Astrocyte (in vitro differentiated cells and primary cell): ENCODE measurements at regions not wholly inside any gene's neighbourhood (a gene's known extent, or its start where the extent isn't known, plus 50 kb on each side); places are given as distances from the start of the nearest gene placed in this dataset.

Experiments
- DNase-seq: peaks from one replicate; pipeline ENCODE4 v3.0.0-alpha.2; 2010; ENCODE audit warnings: low read depth
- FAIRE-seq: peaks from 2 replicates; lab custom pipeline; 2011; peaks lifted over from hg19 to GRCh38; lab: Jason Lieb, UNC
- H2AFZ ChIP-seq: 2 replicates; pipeline ENCODE4 v1.6.0; 2012; ENCODE audit warnings: low read depth, low read length, inconsistent platforms
- H3K27ac ChIP-seq: 2 replicates; pipeline ENCODE4 v1.5.1; 2011; ENCODE audit warnings: low read depth, low read length, inconsistent platforms
- H3K27me3 ChIP-seq: 2 replicates; pipeline ENCODE4 v1.6.0; 2011; ENCODE audit warnings: low read length, inconsistent platforms; ENCODE audit not compliant: insufficient read depth
- H3K36me3 ChIP-seq: 2 replicates; pipeline ENCODE4 v1.5.1; 2011; ENCODE audit warnings: low read length, inconsistent platforms; ENCODE audit not compliant: insufficient read depth
- H3K4me1 ChIP-seq: 2 replicates; pipeline ENCODE4 v1.5.1; 2011; ENCODE audit warnings: low read length, inconsistent platforms; ENCODE audit not compliant: insufficient read depth
- H3K4me2 ChIP-seq: 2 replicates; pipeline ENCODE4 v1.6.0; 2012; ENCODE audit warnings: low read length, inconsistent platforms
- H3K4me3 ChIP-seq: 2 replicates; pipeline ENCODE4 v1.5.1; 2011; ENCODE audit warnings: low read depth, mild to moderate bottlenecking, low read length, inconsistent platforms; ENCODE audit not compliant: insufficient read depth
- H3K79me2 ChIP-seq: 2 replicates; pipeline ENCODE4 v1.6.0; 2012; ENCODE audit warnings: mild to moderate bottlenecking, low read length, inconsistent platforms; ENCODE audit not compliant: insufficient read depth
- H3K9ac ChIP-seq: 2 replicates; pipeline ENCODE4 v1.6.0; 2012; ENCODE audit warnings: mild to moderate bottlenecking, low read length, inconsistent platforms
- H3K9me3 ChIP-seq: 2 replicates; pipeline ENCODE4 v1.5.1; 2012; ENCODE audit warnings: low read depth, mild to moderate bottlenecking, low read length, inconsistent platforms; ENCODE audit not compliant: insufficient read depth
- H4K20me1 ChIP-seq: 2 replicates; pipeline ENCODE4 v1.6.0; 2012; ENCODE audit warnings: low read length, inconsistent platforms; ENCODE audit not compliant: insufficient read depth
- H3K27ac Mint-ChIP-seq: one replicate; pipeline ENCODE4 v1.8.0; 2021; ENCODE audit warnings: mild to moderate bottlenecking, mixed read lengths; ENCODE audit not compliant: unreplicated experiment
- H3K27me3 Mint-ChIP-seq: one replicate; pipeline ENCODE4 v1.8.0; 2021; ENCODE audit warnings: low read depth, mixed read lengths; ENCODE audit not compliant: unreplicated experiment
- H3K36me3 Mint-ChIP-seq: one replicate; pipeline ENCODE4 v1.8.0; 2021; ENCODE audit warnings: low read depth, mixed read lengths; ENCODE audit not compliant: unreplicated experiment
- H3K4me1 Mint-ChIP-seq: one replicate; pipeline ENCODE4 v1.8.0; 2021; ENCODE audit warnings: low read depth, mixed read lengths; ENCODE audit not compliant: unreplicated experiment
- H3K4me3 Mint-ChIP-seq: one replicate; pipeline ENCODE4 v1.8.0; 2021; ENCODE audit warnings: mild to moderate bottlenecking, moderate library complexity, mixed read lengths; ENCODE audit not compliant: unreplicated experiment
- H3K9me3 Mint-ChIP-seq: one replicate; pipeline ENCODE4 v1.8.0; 2021; ENCODE audit warnings: mild to moderate bottlenecking, mixed read lengths; ENCODE audit not compliant: unreplicated experiment
- CTCF ChIP-seq: IDR thresholded peaks from 2 replicates; pipeline ENCODE4 v1.5.1; 2011; ENCODE audit warnings: low read depth, mild to moderate bottlenecking, inconsistent platforms, low read length, moderate library complexity; ENCODE audit not compliant: insufficient read depth
- EZH2 ChIP-seq: IDR thresholded peaks from 2 replicates; pipeline ENCODE4 v1.6.1; 2012; ENCODE audit warnings: mild to moderate bottlenecking, low read length, inconsistent platforms; ENCODE audit not compliant: insufficient read depth

GRCh38 chr7:114152314-114152938 is 233.6 kb upstream of the PPP1R3A start:
- no peaks in the 10 kb centered on the region for H3K79me2 ChIP-seq
- no peaks in the 10 kb centered on the region for H3K9me3 ChIP-seq
- no peaks in the 10 kb centered on the region for H3K27me3 ChIP-seq
- H3K9ac ChIP-seq, result no peak overlapping the region
- no peaks in the 10 kb centered on the region for H3K4me1 ChIP-seq
- FAIRE-seq (peak; percentile 5), DNase-seq (no peak)
- no peak overlapping the region for H3K27ac Mint-ChIP-seq
- no peak overlapping the region for H3K4me2 ChIP-seq
- H3K27me3 Mint-ChIP-seq, result no peaks in the 10 kb centered on the region
- no peaks in the 10 kb centered on the region for H4K20me1 ChIP-seq
- no peak overlapping the region for H3K27ac ChIP-seq
- H3K4me3 ChIP-seq, result no peak overlapping the region
- no peaks in the 10 kb centered on the region for H3K4me1 Mint-ChIP-seq
- TF ChIP-seq EZH2 (no peak), CTCF (no peak)
- no peak overlapping the region for H2AFZ ChIP-seq
- H3K4me3 Mint-ChIP-seq, result no peak overlapping the region
- no peaks in the 10 kb centered on the region for H3K9me3 Mint-ChIP-seq
- no peaks in the 10 kb centered on the region for H3K36me3 ChIP-seq
- no peaks in the 10 kb centered on the region for H3K36me3 Mint-ChIP-seq

GRCh38 chr7:114151777-114152176 is 233.0 kb upstream of the PPP1R3A start:
- no peak for TF ChIP-seq EZH2
- TF ChIP-seq CTCF, result no peak
- no peak for FAIRE-seq
- H3K4me2 ChIP-seq, result no peak overlapping the region
- no peak overlapping the region for H3K27ac ChIP-seq
- H3K27me3 Mint-ChIP-seq, result no peaks in the 10 kb centered on the region
- no peaks in the 10 kb centered on the region for H3K9me3 ChIP-seq
- no peaks in the 10 kb centered on the region for H3K4me1 ChIP-seq
- H3K9ac ChIP-seq, result no peak overlapping the region
- no peaks in the 10 kb centered on the region for H3K9me3 Mint-ChIP-seq
- no peaks in the 10 kb centered on the region for H4K20me1 ChIP-seq
- no peak overlapping the region for H3K27ac Mint-ChIP-seq
- no peaks in the 10 kb centered on the region for H3K36me3 Mint-ChIP-seq
- no peak overlapping the region for H3K4me3 Mint-ChIP-seq
- H3K79me2 ChIP-seq, result no peaks in the 10 kb centered on the region
- H3K36me3 ChIP-seq, result no peaks in the 10 kb centered on the region
- no peaks in the 10 kb centered on the region for H3K4me1 Mint-ChIP-seq
- no peaks in the 10 kb centered on the region for H3K27me3 ChIP-seq
- H3K4me3 ChIP-seq, result no peak overlapping the region
- no peak for DNase-seq
- H2AFZ ChIP-seq, result no peak overlapping the region

GRCh38 chr7:114150689-114151088 is 231.9 kb upstream of the PPP1R3A start:
- no peaks in the 10 kb centered on the region for H3K79me2 ChIP-seq
- no peak overlapping the region for H3K27ac ChIP-seq
- Mint-ChIP-seq H3K9me3 (no peaks in the 10 kb centered on the region), H3K27me3 (no peaks in the 10 kb centered on the region), H3K27ac (no peak overlapping the region), H3K4me1 (no peaks in the 10 kb centered on the region), H3K36me3 (no peaks in the 10 kb centered on the region), H3K4me3 (no peak overlapping the region)
- no peak overlapping the region for H3K4me3 ChIP-seq
- TF ChIP-seq EZH2, result no peak
- TF ChIP-seq CTCF, result no peak
- no peaks in the 10 kb centered on the region for H3K9me3 ChIP-seq
- no peak overlapping the region for H3K9ac ChIP-seq
- no peak overlapping the region for H2AFZ ChIP-seq
- H3K27me3 ChIP-seq, result no peaks in the 10 kb centered on the region
- H3K36me3 ChIP-seq, result no peaks in the 10 kb centered on the region
- H3K4me1 ChIP-seq, result no peaks in the 10 kb centered on the region
- no peak overlapping the region for H3K4me2 ChIP-seq
- no peak for FAIRE-seq
- DNase-seq, result no peak
- no peaks in the 10 kb centered on the region for H4K20me1 ChIP-seq
